Mesodermal cell (in vitro differentiated cells): ENCODE measurements at regions not wholly inside any gene's neighbourhood (a gene's known extent, or its start where the extent isn't known, plus 50 kb on each side); places are given as distances from the start of the nearest gene placed in this dataset.

Experiments
- H3K27ac ChIP-seq: 2 replicates; pipeline ENCODE4 v1.7.0; 2013; ENCODE audit warnings: mild to moderate bottlenecking, low read depth, low read length, moderate library complexity; ENCODE audit not compliant: severe bottlenecking
- H3K36me3 ChIP-seq: 2 replicates; pipeline ENCODE4 v1.7.1; 2013; ENCODE audit warnings: mild to moderate bottlenecking, low read length, moderate library complexity; ENCODE audit not compliant: control insufficient read depth, insufficient read depth
- H3K4me1 ChIP-seq: one replicate; pipeline ENCODE4 v1.7.1; 2013; ENCODE audit warnings: mild to moderate bottlenecking, low read length; ENCODE audit not compliant: insufficient read depth, control insufficient read depth, poor library complexity, severe bottlenecking
- H3K4me3 ChIP-seq: 2 replicates; pipeline ENCODE4 v1.7.0; 2013; ENCODE audit warnings: low read length, control low read depth, mild to moderate bottlenecking; ENCODE audit not compliant: insufficient read depth, poor library complexity, severe bottlenecking; ENCODE audit errors: extremely low read depth
- H3K9me3 ChIP-seq: 2 replicates; pipeline ENCODE4 v1.7.1; 2013; ENCODE audit warnings: mild to moderate bottlenecking, low read length, moderate library complexity; ENCODE audit not compliant: control insufficient read depth
- WGBS, 2 experiments: methylation state at CpG; one replicate each; pipeline ENCODE4 v1.1.5; 2013; ENCODE audit warnings: missing lambda C conversion rate in 2 of 2; ENCODE audit not compliant: insufficient coverage in 2 of 2; 5-methylcytosine and 5-hydroxymethylcytosine counted together

DNA sequence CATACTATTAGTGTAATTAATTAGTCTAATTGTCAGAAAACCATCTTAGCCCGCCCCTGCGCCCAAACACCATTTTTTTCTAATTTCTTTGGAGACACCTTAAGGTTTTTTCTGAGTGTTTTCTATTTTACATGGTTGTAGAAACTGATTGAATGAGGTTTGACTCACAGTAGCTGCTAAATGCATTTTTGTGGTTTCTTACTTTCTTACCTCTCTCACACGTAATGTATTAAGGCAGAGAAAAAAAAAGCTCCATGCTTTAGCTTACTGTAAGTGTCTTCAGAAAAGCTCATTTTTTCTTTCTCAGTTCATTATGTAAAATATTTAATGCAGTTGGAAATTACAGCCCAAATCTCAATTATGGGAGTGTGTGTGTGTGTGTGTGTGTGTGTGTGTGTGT, 548.5 kb upstream of the LRRTM4 start:
- H3K36me3 ChIP-seq, result no peaks in the 10 kb centered on the region
- H3K9me3 ChIP-seq, result no peaks in the 10 kb centered on the region
- no peaks in the 10 kb centered on the region for H3K4me1 ChIP-seq
- no peak overlapping the region for H3K27ac ChIP-seq
- WGBS, 2 experiments, result no CpG with 5 or more reads among the region's 3 CpGs
- H3K4me3 ChIP-seq, result no peak overlapping the region

DNA sequence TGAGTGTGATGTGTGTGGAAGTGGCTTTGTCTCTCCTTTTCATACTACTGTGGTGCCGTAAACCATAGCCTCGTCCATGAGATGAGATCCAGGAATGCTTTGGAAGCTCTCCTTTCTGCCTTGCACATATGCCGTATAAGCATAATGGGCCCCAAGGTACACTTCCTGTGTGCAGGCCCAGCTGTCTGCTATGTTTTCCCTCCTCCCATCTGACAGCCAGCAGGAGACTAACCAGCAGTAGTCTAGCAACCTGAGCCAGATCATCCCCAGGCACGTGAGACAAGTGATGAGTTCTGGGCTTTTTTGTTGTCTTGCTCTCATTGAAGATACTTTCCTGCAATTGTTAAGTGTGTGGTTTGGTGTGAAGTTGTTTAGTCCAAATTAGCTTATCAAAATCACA, 555.5 kb upstream of the LRRTM4 start:
- WGBS, 2 experiments, result 86 to 100% methylated on average over 2 to 3 of the region's 4 CpGs
- no peak overlapping the region for H3K27ac ChIP-seq
- H3K9me3 ChIP-seq, result no peaks in the 10 kb centered on the region

DNA sequence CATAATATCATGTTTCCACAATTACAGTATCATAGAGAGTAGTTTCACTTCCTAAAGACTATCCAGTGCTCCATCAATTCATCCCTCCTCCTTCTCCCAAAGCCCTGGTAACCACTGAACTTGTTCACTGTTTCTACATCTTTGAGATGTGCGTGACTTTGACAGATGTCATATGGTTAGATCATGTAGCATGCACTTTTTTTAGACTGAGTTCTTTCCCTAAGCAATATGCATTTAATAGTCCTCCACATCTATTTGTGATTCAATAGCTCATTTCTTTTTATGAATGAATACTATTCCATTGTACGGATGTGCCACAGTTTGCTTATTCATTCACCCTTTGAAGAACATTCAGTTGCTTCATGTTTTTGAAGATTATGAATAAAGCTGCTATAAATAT, 560.4 kb upstream of the LRRTM4 start:
- no peaks in the 10 kb centered on the region for H3K36me3 ChIP-seq
- no CpG with 5 or more reads among the region's 2 CpGs for WGBS, 2 experiments
- no peaks in the 10 kb centered on the region for H3K9me3 ChIP-seq
- no peak overlapping the region for H3K27ac ChIP-seq
- no peak overlapping the region for H3K4me3 ChIP-seq
- no peaks in the 10 kb centered on the region for H3K4me1 ChIP-seq

More for the DNA sequence above, 555.5 kb upstream of the LRRTM4 start:
- H3K36me3 ChIP-seq, result no peaks in the 10 kb centered on the region
- no peaks in the 10 kb centered on the region for H3K4me1 ChIP-seq
- H3K4me3 ChIP-seq, result no peak overlapping the region

DNA sequence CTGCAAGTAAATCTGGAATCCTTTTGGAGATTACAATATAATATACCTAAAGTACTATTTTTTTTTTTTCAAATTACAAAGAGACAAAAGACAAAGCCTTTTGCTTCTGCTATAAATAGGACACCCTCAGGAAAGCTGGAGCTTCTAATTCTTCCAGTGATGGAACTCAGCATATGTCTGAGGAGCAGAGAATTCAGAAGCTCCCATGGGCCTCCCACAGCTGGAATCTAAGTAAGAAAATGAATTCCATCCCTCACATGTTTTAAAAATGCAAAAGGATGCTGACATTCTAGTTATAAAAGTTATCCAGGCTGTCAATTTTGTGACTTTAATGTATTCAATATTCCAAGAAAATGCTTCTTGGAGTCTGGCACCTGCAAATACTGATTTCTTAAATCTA, 571.3 kb upstream of the LRRTM4 start:
- no peaks in the 10 kb centered on the region for H3K9me3 ChIP-seq
- H3K4me1 ChIP-seq, result no peaks in the 10 kb centered on the region
- H3K4me3 ChIP-seq, result no peak overlapping the region
- H3K36me3 ChIP-seq, result no peaks in the 10 kb centered on the region
- no peak overlapping the region for H3K27ac ChIP-seq

DNA sequence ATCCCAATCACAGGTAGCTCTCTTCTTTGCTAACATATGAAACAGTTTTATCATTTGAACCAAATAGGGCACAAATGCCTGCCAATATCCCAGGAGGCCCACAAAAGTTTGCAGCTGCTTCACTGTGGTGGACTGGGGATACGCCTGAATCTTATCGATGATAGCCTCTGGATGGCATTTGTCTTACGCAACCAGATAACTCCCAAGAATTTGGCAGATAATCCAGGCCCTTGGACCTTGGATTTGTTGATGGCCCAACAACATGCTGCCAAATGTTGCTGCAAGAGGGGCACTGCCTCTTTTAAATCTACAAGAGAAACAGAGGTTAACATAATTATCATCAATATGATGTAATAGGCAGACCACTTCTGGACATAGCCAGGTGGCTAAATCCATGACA, 587.1 kb upstream of the LRRTM4 start:
- no peaks in the 10 kb centered on the region for H3K4me1 ChIP-seq
- no peak overlapping the region for H3K27ac ChIP-seq
- H3K4me3 ChIP-seq, result no peak overlapping the region
- peaks cover 7% of the 10 kb centered on the region for H3K9me3 ChIP-seq
- H3K36me3 ChIP-seq, result no peaks in the 10 kb centered on the region
- 63 to 64% methylated on average over 3 of the region's 3 CpGs for WGBS, 2 experiments

DNA sequence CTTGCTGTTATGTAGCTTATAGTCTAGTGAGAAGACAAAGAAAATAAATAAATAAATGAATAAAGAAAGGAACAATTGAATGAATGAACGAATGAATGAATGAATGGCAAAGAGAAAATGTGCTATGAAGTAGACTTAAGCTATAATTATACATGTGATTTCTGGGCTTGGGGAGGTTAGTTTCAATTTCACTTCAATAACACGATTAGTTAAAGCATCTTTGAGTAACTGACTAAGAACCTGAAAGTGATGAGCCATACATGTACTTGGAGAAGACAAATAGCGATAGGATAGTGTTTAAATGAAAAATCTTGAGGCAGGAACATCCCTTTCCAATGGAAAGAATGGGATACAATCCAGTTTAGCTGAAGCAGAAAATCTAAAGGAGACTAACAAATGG, 593.1 kb upstream of the LRRTM4 start:
- Histone ChIP-seq H3K36me3 (no peaks in the 10 kb centered on the region), H3K9me3 (no peaks in the 10 kb centered on the region), H3K4me3 (no peak overlapping the region), H3K27ac (no peak overlapping the region), H3K4me1 (no peaks in the 10 kb centered on the region)
- WGBS, 2 experiments, result 89 to 94% methylated on average over 2 to 3 of the region's 3 CpGs

DNA sequence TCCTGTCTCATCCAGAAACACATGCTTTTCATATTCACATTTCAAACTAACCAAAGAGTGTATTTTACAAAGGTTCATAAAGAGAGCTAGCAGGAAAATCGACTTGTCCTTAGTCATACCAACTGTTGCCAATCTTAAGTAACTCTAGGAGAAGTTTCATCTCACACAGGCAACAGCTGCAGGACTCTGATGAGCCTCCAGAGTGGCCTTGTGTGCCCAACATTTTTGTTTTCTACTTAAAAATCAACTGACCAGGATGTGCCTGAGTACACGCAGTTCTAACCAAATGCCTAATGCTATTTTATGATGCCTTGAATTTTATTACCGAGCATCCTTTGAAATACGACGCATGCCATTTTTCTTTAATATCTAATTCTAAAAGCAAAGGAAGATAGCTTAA, 595.9 kb upstream of the LRRTM4 start:
- 86 to 100% methylated on average over 1 to 4 of the region's 5 CpGs for WGBS, 2 experiments
- Histone ChIP-seq H3K4me3 (no peak overlapping the region), H3K36me3 (no peaks in the 10 kb centered on the region), H3K27ac (no peak overlapping the region), H3K4me1 (no peaks in the 10 kb centered on the region), H3K9me3 (no peaks in the 10 kb centered on the region)

DNA sequence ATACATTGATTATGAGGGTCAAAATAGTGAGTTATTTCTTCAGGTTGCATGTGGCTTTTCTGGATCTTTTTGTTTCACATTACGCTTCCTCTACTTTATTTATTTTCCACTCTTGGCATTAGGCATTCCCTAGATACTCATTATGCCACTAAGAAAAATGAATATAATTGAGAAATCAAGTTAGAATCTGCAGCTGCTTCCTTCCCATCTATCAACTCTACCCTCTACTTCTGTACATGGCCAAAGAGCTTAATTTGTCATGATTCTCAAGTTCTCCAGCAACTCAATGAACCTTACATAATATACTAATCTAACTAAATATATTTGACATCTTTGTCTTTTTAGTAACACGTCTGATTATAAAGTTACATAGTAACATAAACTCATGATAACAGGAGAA, 598.1 kb upstream of the LRRTM4 start:
- no peaks in the 10 kb centered on the region for H3K4me1 ChIP-seq
- no CpG with 5 or more reads among the region's 2 CpGs for WGBS, 2 experiments
- H3K9me3 ChIP-seq, result no peaks in the 10 kb centered on the region
- no peak overlapping the region for H3K4me3 ChIP-seq
- H3K27ac ChIP-seq, result no peak overlapping the region
- no peaks in the 10 kb centered on the region for H3K36me3 ChIP-seq

DNA sequence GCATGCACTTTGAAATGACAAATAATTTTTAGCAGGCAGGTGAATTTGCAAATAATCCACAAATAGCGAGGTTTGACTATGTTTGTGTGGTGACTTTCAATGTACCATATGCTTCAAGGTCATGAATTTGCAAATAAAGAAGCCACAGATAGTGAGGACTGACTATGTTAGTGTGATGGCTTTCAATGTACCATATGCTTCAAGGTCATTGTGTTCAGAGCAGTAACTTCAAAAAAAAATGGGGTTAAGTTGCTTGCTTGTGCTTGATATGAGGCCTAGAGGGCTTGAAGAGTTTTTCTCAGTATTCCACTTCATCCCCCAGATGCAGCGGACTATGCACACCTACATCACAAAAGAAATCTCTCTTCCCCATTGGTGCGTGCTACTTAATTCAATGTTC, 602.9 kb upstream of the LRRTM4 start:
- 100% methylated on average over 1 of the region's 3 CpGs for WGBS, 2 experiments
- Histone ChIP-seq H3K9me3 (no peaks in the 10 kb centered on the region), H3K4me3 (no peak overlapping the region), H3K4me1 (no peaks in the 10 kb centered on the region), H3K36me3 (no peaks in the 10 kb centered on the region), H3K27ac (no peak overlapping the region)

DNA sequence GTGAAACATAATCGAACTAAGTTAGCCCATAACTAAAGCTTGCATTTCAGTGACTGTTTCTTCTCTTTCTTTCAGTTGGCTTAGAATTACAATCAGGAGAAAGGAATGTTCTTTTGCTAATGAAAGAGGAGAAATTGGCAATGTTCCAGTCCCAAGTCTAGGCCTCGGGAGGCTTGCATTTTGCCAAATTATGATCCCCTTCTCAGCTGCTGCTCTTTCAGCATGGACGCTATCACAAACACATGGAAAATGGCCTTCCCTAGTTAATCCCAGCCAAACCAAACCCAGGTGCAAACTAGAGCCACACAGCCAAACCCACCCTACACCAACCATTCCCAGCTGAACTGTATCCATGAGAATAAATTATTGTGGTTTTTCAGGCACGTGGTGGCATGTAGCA, 605.2 kb upstream of the LRRTM4 start:
- 83 to 92% methylated on average over 2 to 4 of the region's 4 CpGs for WGBS, 2 experiments
- no peaks in the 10 kb centered on the region for H3K9me3 ChIP-seq
- H3K27ac ChIP-seq, result no peak overlapping the region
- H3K4me1 ChIP-seq, result no peaks in the 10 kb centered on the region
- no peaks in the 10 kb centered on the region for H3K36me3 ChIP-seq
- H3K4me3 ChIP-seq, result no peak overlapping the region

DNA sequence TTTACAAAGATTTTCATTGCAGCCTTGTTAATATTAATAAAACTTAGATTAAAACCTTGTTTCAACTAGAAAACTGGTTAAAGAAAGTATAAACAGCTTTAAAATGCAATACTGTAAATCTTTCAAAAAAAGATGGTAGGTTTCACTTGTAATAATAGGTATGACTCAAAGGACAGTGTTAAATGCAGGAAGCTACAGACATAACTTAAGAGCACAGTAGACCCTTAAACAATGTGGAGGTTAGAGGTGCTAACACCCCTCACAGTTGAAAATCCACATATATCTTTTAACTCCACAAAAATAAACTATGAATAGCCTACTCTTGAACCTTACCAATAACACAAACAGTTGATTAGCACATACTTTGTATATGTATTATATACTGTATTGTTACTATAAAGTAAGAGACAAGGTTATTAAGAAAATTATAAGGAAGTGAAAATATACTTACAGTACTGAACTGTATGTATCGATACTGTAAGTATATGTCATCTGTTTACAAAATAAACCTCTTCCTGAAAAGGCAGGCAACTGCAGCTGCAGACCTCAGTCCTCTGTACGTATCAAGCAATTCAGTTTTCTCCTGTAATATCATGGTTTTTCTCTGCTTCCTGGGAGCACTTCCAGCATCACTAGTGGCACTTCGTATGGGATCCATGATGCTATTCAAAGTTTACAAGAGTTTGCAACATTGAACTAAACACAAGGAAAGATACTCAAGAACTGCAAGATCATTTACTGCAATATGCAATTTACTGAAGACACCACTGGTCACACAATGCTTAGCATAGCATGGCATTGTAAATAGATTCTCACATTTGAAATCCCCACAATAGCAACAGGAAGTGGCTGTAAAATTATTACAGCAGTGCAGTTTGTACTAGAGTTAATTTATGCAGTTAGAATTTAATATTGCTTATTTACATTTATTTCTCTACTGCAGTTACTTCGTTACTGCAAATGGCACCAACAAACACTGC, 610.5 kb upstream of the LRRTM4 start:
- WGBS, 2 experiments, result 84 to 90% methylated on average over 2 of the region's 4 CpGs
- no peaks in the 10 kb centered on the region for H3K9me3 ChIP-seq
- no peaks in the 10 kb centered on the region for H3K4me1 ChIP-seq
- no peak overlapping the region for H3K27ac ChIP-seq
- H3K36me3 ChIP-seq, result no peaks in the 10 kb centered on the region
- no peak overlapping the region for H3K4me3 ChIP-seq
